ENCODE measurements at regions not wholly inside any gene's neighbourhood (a gene's known extent, or its start where the extent isn't known, plus 50 kb on each side); places are given as distances from the start of the nearest gene placed in this dataset.

GRCh38 chr7:418636-419280, 100.9 kb downstream of the PDGFA start:
- no peak for DNase-seq (ENCODE audit: low read depth)
- no peak for TF ChIP-seq CTCF (IDR thresholded peaks at IDR 0.05; ENCODE audit: low read length, missing control alignments)
- no peak overlapping the region for H3K4me3 ChIP-seq (replicated peaks; ENCODE audit: low read depth, low read length)

GRCh38 chr7:420142-421093, 99.2 kb downstream of the PDGFA start:
- no peak overlapping the region for H3K4me3 ChIP-seq (replicated peaks; ENCODE audit: low read depth, low read length)
- no peak for TF ChIP-seq CTCF (IDR thresholded peaks at IDR 0.05; ENCODE audit: low read length, missing control alignments)
- no peak for DNase-seq (ENCODE audit: low read depth)

GRCh38 chr7:421136-421991, 98.3 kb downstream of the PDGFA start:
- DNase-seq (ENCODE audit: low read depth): no peak
- no peak overlapping the region for H3K4me3 ChIP-seq (replicated peaks; ENCODE audit: low read depth, low read length)
- no peak for TF ChIP-seq CTCF (IDR thresholded peaks at IDR 0.05; ENCODE audit: low read length, missing control alignments)

GRCh38 chr7:422191-422885, 97.3 kb downstream of the PDGFA start:
- no peak for DNase-seq (ENCODE audit: low read depth)
- no peak overlapping the region for H3K4me3 ChIP-seq (replicated peaks; ENCODE audit: low read depth, low read length)
- no peak for TF ChIP-seq CTCF (IDR thresholded peaks at IDR 0.05; ENCODE audit: low read length, missing control alignments)

GRCh38 chr7:422886-423225, 96.8 kb downstream of the PDGFA start:
- no peak overlapping the region for H3K4me3 ChIP-seq (replicated peaks; ENCODE audit: low read depth, low read length)
- no peak for TF ChIP-seq CTCF (IDR thresholded peaks at IDR 0.05; ENCODE audit: low read length, missing control alignments)
- DNase-seq (ENCODE audit: low read depth): no peak

Data from fibroblast of pulmonary artery (primary cell).